ENCODE measurements at regions not wholly inside any gene's neighbourhood (a gene's known extent, or its start where the extent isn't known, plus 50 kb on each side); places are given as distances from the start of the nearest gene placed in this dataset.

GRCh38 chr2:72038524-72038923 lies 109.1 kb downstream of the CYP26B1 start:
- no peak overlapping the region for H3K4me3 ChIP-seq
- no peak overlapping the region for H3K27ac ChIP-seq
- no peaks in the 10 kb centered on the region for H3K27me3 ChIP-seq (replicated peaks; ENCODE audit: insufficient read depth)
- in situ Hi-C loops (cut with MboI) = no loop called here
- H3K9ac ChIP-seq = no peak overlapping the region
- no peaks in the 10 kb centered on the region for H3K36me3 ChIP-seq (ENCODE audit: low read depth)
- H3F3A ChIP-seq (ENCODE audit: insufficient read depth) = no peaks in the 10 kb centered on the region
- no peaks in the 10 kb centered on the region for H4K20me1 ChIP-seq (ENCODE audit: insufficient read depth)
- no peak for DNase-seq
- no peak overlapping the region for H2AFZ ChIP-seq
- no peaks in the 10 kb centered on the region for H3K9me3 ChIP-seq (ENCODE audit: low read depth)
- peaks cover 8% of the 10 kb centered on the region; the same call in 1 of the 2 replicates for H3K4me1 ChIP-seq (ENCODE audit: insufficient read depth)
- WGBS, 2 experiments (ENCODE audit: low coverage in 1 of 2, low lambda C conversion rate in 2 of 2, missing lambda C conversion rate in 2 of 2) = 84 to 87% methylated on average over 5 of the region's 5 CpGs
- TF ChIP-seq EZH2phosphoT487 (IDR thresholded peaks at IDR 0.05; ENCODE audit: insufficient read depth, low read depth) (no peak), EZH2 (IDR thresholded peaks at IDR 0.05; ENCODE audit: insufficient read depth, poor library complexity, severe bottlenecking) (no peak)
- H3K79me2 ChIP-seq (ENCODE audit: insufficient read depth) = no peaks in the 10 kb centered on the region
- H3K4me2 ChIP-seq (ENCODE audit: unreplicated experiment) = no peak overlapping the region
- no peaks in the 10 kb centered on the region for H3K9me2 ChIP-seq (ENCODE audit: insufficient read depth)

- TF ChIP-seq EZH2phosphoT487 (IDR thresholded peaks at IDR 0.05; ENCODE audit: insufficient read depth, low read depth) (no peak), EZH2 (IDR thresholded peaks at IDR 0.05; ENCODE audit: insufficient read depth, poor library complexity, severe bottlenecking) (no peak)
- Histone ChIP-seq H3K4me3 (no peak overlapping the region), H3K27me3 (replicated peaks; ENCODE audit: insufficient read depth) (no peaks in the 10 kb centered on the region), H3K9ac (no peak overlapping the region), H3K79me2 (ENCODE audit: insufficient read depth) (no peaks in the 10 kb centered on the region), H4K20me1 (ENCODE audit: insufficient read depth) (no peaks in the 10 kb centered on the region), H3K36me3 (ENCODE audit: low read depth) (no peaks in the 10 kb centered on the region), H2AFZ (no peak overlapping the region), H3K27ac (no peak overlapping the region), H3K4me1 (ENCODE audit: insufficient read depth) (peaks cover 8% of the 10 kb centered on the region; the same call in 1 of the 2 replicates), H3F3A (ENCODE audit: insufficient read depth) (no peaks in the 10 kb centered on the region), H3K9me3 (ENCODE audit: low read depth) (no peaks in the 10 kb centered on the region), H3K9me2 (ENCODE audit: insufficient read depth) (no peaks in the 10 kb centered on the region), H3K4me2 (ENCODE audit: unreplicated experiment) (no peak overlapping the region)
- in situ Hi-C loops (cut with MboI) = no loop called here
- WGBS, 2 experiments (ENCODE audit: low coverage in 1 of 2, low lambda C conversion rate in 2 of 2, missing lambda C conversion rate in 2 of 2) = 85 to 86% methylated on average over 5 of the region's 5 CpGs
- no peak for DNase-seq
Measured at GRCh38 chr2:72037261-72037666, 110.4 kb downstream of the CYP26B1 start.

GRCh38 chr2:72036595-72036994 lies 111.1 kb downstream of the CYP26B1 start:
- WGBS, 2 experiments (ENCODE audit: low coverage in 1 of 2, low lambda C conversion rate in 2 of 2, missing lambda C conversion rate in 2 of 2) = 86 to 88% methylated on average over 6 of the region's 6 CpGs
- Histone ChIP-seq H3K27ac (no peak overlapping the region), H3K9ac (no peak overlapping the region), H3K36me3 (ENCODE audit: low read depth) (no peaks in the 10 kb centered on the region), H3K9me3 (ENCODE audit: low read depth) (no peaks in the 10 kb centered on the region), H3K4me2 (ENCODE audit: unreplicated experiment) (no peak overlapping the region), H3K9me2 (ENCODE audit: insufficient read depth) (no peaks in the 10 kb centered on the region), H4K20me1 (ENCODE audit: insufficient read depth) (no peaks in the 10 kb centered on the region), H3F3A (ENCODE audit: insufficient read depth) (no peaks in the 10 kb centered on the region), H3K4me3 (no peak overlapping the region), H3K4me1 (ENCODE audit: insufficient read depth) (peaks cover 8% of the 10 kb centered on the region; the same call in 1 of the 2 replicates), H3K79me2 (ENCODE audit: insufficient read depth) (no peaks in the 10 kb centered on the region), H3K27me3 (replicated peaks; ENCODE audit: insufficient read depth) (no peaks in the 10 kb centered on the region), H2AFZ (no peak overlapping the region)
- TF ChIP-seq EZH2phosphoT487 (IDR thresholded peaks at IDR 0.05; ENCODE audit: insufficient read depth, low read depth) (no peak), EZH2 (IDR thresholded peaks at IDR 0.05; ENCODE audit: insufficient read depth, poor library complexity, severe bottlenecking) (no peak)
- no peak for DNase-seq
- in situ Hi-C loops (cut with MboI) = no loop called here

GRCh38 chr2:72036173-72036545 lies 111.5 kb downstream of the CYP26B1 start:
- no peak for TF ChIP-seq EZH2phosphoT487 (IDR thresholded peaks at IDR 0.05; ENCODE audit: insufficient read depth, low read depth)
- TF ChIP-seq EZH2 (IDR thresholded peaks at IDR 0.05; ENCODE audit: insufficient read depth, poor library complexity, severe bottlenecking) = no peak
- WGBS, 2 experiments (ENCODE audit: low coverage in 1 of 2, low lambda C conversion rate in 2 of 2, missing lambda C conversion rate in 2 of 2) = 96% methylated on average over 3 of the region's 3 CpGs
- Histone ChIP-seq H3K4me1 (ENCODE audit: insufficient read depth) (peaks cover 8% of the 10 kb centered on the region; the same call in 1 of the 2 replicates), H3K9me2 (ENCODE audit: insufficient read depth) (no peaks in the 10 kb centered on the region), H3K79me2 (ENCODE audit: insufficient read depth) (no peaks in the 10 kb centered on the region), H3K4me2 (ENCODE audit: unreplicated experiment) (no peak overlapping the region), H3K9ac (no peak overlapping the region), H3K9me3 (ENCODE audit: low read depth) (no peaks in the 10 kb centered on the region), H4K20me1 (ENCODE audit: insufficient read depth) (no peaks in the 10 kb centered on the region), H3F3A (ENCODE audit: insufficient read depth) (no peaks in the 10 kb centered on the region), H3K4me3 (no peak overlapping the region), H3K27me3 (replicated peaks; ENCODE audit: insufficient read depth) (no peaks in the 10 kb centered on the region), H2AFZ (no peak overlapping the region), H3K27ac (no peak overlapping the region), H3K36me3 (ENCODE audit: low read depth) (no peaks in the 10 kb centered on the region)
- in situ Hi-C loops (cut with MboI) = no loop called here
- no peak for DNase-seq

All from GM23248 (cell line).